ENCODE measurements at regions not wholly inside any gene's neighbourhood (a gene's known extent, or its start where the extent isn't known, plus 50 kb on each side); places are given as distances from the start of the nearest gene placed in this dataset.

- TF ChIP-seq POLR2AphosphoS5 (IDR thresholded peaks at IDR 0.05; ENCODE audit: insufficient read depth in 1 of 2, low read depth in 1 of 2): no peak
- TF ChIP-seq CTCF (IDR thresholded peaks at IDR 0.05): no peak
- no peak for TF ChIP-seq POLR2A (IDR thresholded peaks at IDR 0.05)
Observed at GRCh38 chr5:4963265-4963664, 176.9 kb upstream of the ADAMTS16 start.
